NT2/D1 (cell line): ENCODE measurements at regions not wholly inside any gene's neighbourhood (a gene's known extent, or its start where the extent isn't known, plus 50 kb on each side); places are given as distances from the start of the nearest gene placed in this dataset.

Experiments used
- DNase-seq: peaks from one replicate; pipeline ENCODE4 v3.0.0-alpha.2; 2011; ENCODE audit warnings: low read depth, low spot score
- H3K27me3 ChIP-seq: 2 replicates; pipeline ENCODE4 v1.6.0; 2011; ENCODE audit warnings: mild to moderate bottlenecking; ENCODE audit not compliant: insufficient read length, insufficient read depth
- H3K36me3 ChIP-seq: 2 replicates; pipeline ENCODE4 v1.6.1; 2011; ENCODE audit warnings: mild to moderate bottlenecking, low read length, mixed read lengths; ENCODE audit not compliant: insufficient read depth, insufficient read length
- H3K4me1 ChIP-seq: 2 replicates; pipeline ENCODE4 v1.5.1; 2011; ENCODE audit not compliant: insufficient read depth, insufficient read length
- H3K4me3 ChIP-seq: 2 replicates; pipeline ENCODE4 v1.5.1; 2011; ENCODE audit warnings: low read depth; ENCODE audit not compliant: insufficient read length
- H3K9ac ChIP-seq: 2 replicates; pipeline ENCODE4 v1.6.0; 2011; ENCODE audit warnings: low read depth; ENCODE audit not compliant: insufficient read length
- H3K9me3 ChIP-seq: 2 replicates; pipeline ENCODE4 v1.5.1; 2011; ENCODE audit warnings: mild to moderate bottlenecking, low read length; ENCODE audit not compliant: insufficient read depth
- SUZ12 ChIP-seq: IDR thresholded peaks from 2 replicates; pipeline ENCODE4 v1.6.1; 2011; ENCODE audit not compliant: insufficient read length, insufficient read depth; ENCODE audit errors: extremely low read depth
- YY1 ChIP-seq: IDR thresholded peaks from 2 replicates; pipeline ENCODE4 v1.6.1; 2011; ENCODE audit not compliant: insufficient read length, insufficient read depth
- ZNF274 ChIP-seq: IDR thresholded peaks from 2 replicates; pipeline ENCODE4 v1.6.1; 2011; ENCODE audit warnings: mild to moderate bottlenecking, low read depth, low read length

- Histone ChIP-seq H3K4me3 (no peak overlapping the region), H3K9me3 (peaks cover 11% of the 10 kb centered on the region), H3K9ac (no peak overlapping the region), H3K36me3 (no peaks in the 10 kb centered on the region), H3K4me1 (no peaks in the 10 kb centered on the region), H3K27me3 (no peaks in the 10 kb centered on the region)
- DNase-seq = no peak
- TF ChIP-seq SUZ12 (no peak), YY1 (no peak), ZNF274 (no peak)
Measured at GRCh38 chr3:55402886-55403609, 84.1 kb downstream of the WNT5A start.

DNA sequence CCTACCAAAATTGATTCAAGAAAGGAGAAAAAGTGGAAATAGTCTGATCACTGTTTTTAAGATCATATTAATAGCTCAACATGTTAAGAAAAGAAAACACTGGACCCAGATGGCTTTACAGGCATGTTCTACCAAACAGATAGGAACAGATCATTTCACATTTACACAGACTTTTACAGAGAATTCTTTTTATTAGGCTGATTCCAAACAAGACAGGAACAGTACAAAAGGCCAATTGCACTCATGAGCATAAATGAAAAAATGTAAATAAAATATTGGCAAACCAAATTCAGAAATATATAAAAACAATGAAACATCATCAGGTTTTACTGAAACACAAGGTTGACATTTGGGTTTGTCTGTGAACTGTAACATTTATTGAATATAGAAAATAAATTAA lies 106.5 kb downstream of the WNT5A start:
- DNase-seq = no peak
- H3K9me3 ChIP-seq = no peaks in the 10 kb centered on the region
- no peak for TF ChIP-seq YY1
- no peak for TF ChIP-seq SUZ12
- no peak for TF ChIP-seq ZNF274
- no peaks in the 10 kb centered on the region for H3K36me3 ChIP-seq
- H3K4me3 ChIP-seq = no peak overlapping the region
- no peaks in the 10 kb centered on the region for H3K4me1 ChIP-seq
- no peaks in the 10 kb centered on the region for H3K27me3 ChIP-seq
- no peak overlapping the region for H3K9ac ChIP-seq

GRCh38 chr3:55376753-55377347 lies 110.3 kb downstream of the WNT5A start:
- no peak overlapping the region for H3K4me3 ChIP-seq
- TF ChIP-seq ZNF274 = no peak
- TF ChIP-seq SUZ12 = no peak
- no peak for TF ChIP-seq YY1
- DNase-seq = no peak
- H3K27me3 ChIP-seq = no peaks in the 10 kb centered on the region
- H3K9ac ChIP-seq = no peak overlapping the region
- H3K9me3 ChIP-seq = no peaks in the 10 kb centered on the region
- no peaks in the 10 kb centered on the region for H3K36me3 ChIP-seq
- H3K4me1 ChIP-seq = no peaks in the 10 kb centered on the region

DNA sequence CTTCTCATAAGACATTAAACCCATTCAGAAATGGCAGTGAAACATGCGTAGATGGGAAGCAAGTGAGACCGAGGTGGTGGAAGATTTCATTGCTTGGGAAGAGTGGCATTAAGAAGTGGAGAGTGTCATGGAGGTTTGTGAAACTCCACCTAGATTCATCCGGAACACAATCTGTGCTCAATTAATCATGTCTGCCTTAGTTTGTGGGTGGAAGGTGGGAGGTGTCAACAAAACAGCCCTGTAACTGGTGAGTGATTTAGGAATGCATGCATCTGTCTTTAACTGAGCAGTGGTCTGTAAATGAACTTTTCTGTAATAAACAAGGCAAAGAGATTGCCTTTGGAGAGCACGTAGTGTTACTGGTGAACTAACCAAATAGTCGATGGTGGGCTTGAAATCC lies 113.7 kb downstream of the WNT5A start:
- Histone ChIP-seq H3K9me3 (no peaks in the 10 kb centered on the region), H3K9ac (no peak overlapping the region), H3K4me3 (no peak overlapping the region), H3K4me1 (no peaks in the 10 kb centered on the region), H3K27me3 (no peaks in the 10 kb centered on the region), H3K36me3 (no peaks in the 10 kb centered on the region)
- no peak for DNase-seq
- TF ChIP-seq SUZ12 (no peak), YY1 (no peak), ZNF274 (no peak)

DNA sequence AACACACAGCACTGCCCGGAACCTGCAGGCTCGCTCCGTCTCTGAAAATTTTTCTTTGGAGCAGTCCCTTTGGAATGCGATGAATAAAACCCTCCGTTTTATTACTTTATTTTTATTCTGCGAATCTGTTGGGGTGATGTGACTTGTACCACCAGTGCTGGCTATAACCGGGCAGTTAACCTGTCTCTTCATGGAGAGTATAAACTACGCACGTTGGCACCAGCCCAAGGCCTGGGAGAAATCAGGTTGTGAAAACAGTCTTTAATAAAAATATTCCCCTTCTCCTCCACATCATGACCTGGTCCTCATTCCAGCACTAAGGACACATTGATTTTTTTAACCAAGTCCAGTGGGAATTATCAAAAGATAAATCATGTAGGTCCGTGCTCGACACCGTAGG lies 116.8 kb downstream of the WNT5A start:
- Histone ChIP-seq H3K9me3 (no peaks in the 10 kb centered on the region), H3K9ac (no peak overlapping the region), H3K4me3 (no peak overlapping the region), H3K4me1 (no peaks in the 10 kb centered on the region), H3K36me3 (no peaks in the 10 kb centered on the region), H3K27me3 (no peaks in the 10 kb centered on the region)
- no peak for DNase-seq
- no peak for TF ChIP-seq YY1

DNA sequence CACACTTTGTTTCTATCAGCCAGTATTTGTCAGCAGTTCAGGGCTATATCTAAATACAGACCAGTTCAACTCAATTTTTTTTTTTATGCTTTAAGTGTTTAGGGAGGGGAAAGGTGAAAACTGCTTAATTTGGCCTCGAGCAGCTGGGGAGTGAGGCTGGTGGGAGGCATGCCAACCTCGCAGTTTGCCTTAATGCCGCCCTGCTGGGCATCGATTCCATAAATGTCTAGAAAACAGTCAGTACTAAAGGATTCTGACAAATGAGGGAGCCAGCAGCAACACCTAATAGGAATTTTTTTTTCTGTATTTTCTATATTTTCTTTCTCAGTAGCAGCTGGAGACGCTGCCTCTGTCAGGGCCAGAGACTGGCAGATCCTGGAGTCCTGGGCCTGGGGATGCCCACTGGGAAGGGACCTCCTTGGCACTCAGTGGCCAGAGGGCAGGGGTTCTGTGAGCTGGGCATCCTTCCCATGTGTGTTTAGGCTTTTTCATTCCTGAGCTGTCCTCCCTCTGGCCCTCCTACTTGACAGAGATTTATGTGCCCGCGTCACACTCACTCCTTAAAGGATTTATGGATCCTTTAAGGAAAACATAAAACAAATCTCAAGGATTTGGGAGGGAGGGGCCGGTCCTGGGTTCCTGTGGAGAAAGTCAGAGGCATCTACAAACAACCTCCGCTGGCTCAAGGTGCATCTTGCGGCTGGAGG lies 117.8 kb downstream of the WNT5A start:
- no peak for DNase-seq
- TF ChIP-seq SUZ12 = no peak
- TF ChIP-seq ZNF274 = no peak
- TF ChIP-seq YY1 = no peak
- H3K36me3 ChIP-seq = no peaks in the 10 kb centered on the region
- H3K27me3 ChIP-seq = no peaks in the 10 kb centered on the region
- no peaks in the 10 kb centered on the region for H3K9me3 ChIP-seq
- H3K4me3 ChIP-seq = no peak overlapping the region
- no peak overlapping the region for H3K9ac ChIP-seq
- no peaks in the 10 kb centered on the region for H3K4me1 ChIP-seq

DNA sequence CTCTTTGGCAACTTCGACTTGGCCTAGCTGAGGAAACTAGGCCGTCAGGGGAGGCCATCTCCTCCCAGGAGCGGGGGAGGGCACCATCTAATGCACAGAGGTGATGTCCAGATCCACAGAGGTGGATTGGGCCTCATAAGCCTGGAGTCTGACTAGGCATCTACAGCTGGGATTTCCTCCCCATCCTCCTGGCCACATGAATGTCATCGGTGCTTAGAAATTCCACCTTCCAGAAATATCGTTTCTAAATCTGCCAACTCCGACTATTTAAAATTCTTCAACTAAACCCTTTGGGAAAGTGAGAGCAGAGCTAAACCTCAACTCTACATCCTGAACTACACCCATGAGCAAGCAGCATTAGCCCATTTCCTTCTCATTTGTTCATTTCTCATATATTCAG lies 118.7 kb downstream of the WNT5A start:
- Histone ChIP-seq H3K27me3 (no peaks in the 10 kb centered on the region), H3K36me3 (no peaks in the 10 kb centered on the region), H3K4me1 (no peaks in the 10 kb centered on the region), H3K9me3 (no peaks in the 10 kb centered on the region), H3K9ac (no peak overlapping the region), H3K4me3 (no peak overlapping the region)
- TF ChIP-seq ZNF274 (no peak), SUZ12 (no peak), YY1 (no peak)
- DNase-seq = no peak
